DOHH2 (cell line): ENCODE measurements at regions not wholly inside any gene's neighbourhood (a gene's known extent, or its start where the extent isn't known, plus 50 kb on each side); places are given as distances from the start of the nearest gene placed in this dataset.

Experiments used
- H3F3A ChIP-seq: fragments of 200-600 bp; sonication (generic), shearing (Covaris generic); 2 replicates; pipeline ENCODE4 v1.6.0; 2016; ENCODE audit warnings: antibody characterized with exemption, mild to moderate bottlenecking; ENCODE audit not compliant: control insufficient read depth, insufficient read depth
- H3K27ac ChIP-seq: fragments of 200-600 bp; sonication (generic); 2 replicates; pipeline ENCODE4 v1.5.1; 2014; ENCODE audit warnings: low read depth, mild to moderate bottlenecking, low read length, moderate library complexity
- H3K27me3 ChIP-seq: fragments of 200-600 bp; sonication (generic); 2 replicates; pipeline ENCODE4 v1.6.1; 2014; ENCODE audit warnings: mild to moderate bottlenecking, low read length, mixed read lengths; ENCODE audit not compliant: control insufficient read depth
- H3K36me3 ChIP-seq: fragments of 200-600 bp; sonication (generic); 2 replicates; pipeline ENCODE4 v1.6.1; 2014; ENCODE audit warnings: mild to moderate bottlenecking, low read length, moderate library complexity, mixed read lengths; ENCODE audit not compliant: control insufficient read depth
- H3K4me1 ChIP-seq: fragments of 200-600 bp; sonication (generic); 2 replicates; pipeline ENCODE4 v1.6.1; 2014; ENCODE audit warnings: mild to moderate bottlenecking, low read length, mixed read lengths; ENCODE audit not compliant: control insufficient read depth
- H3K4me2 ChIP-seq: fragments of 200-600 bp; sonication (generic); 2 replicates; pipeline ENCODE4 v1.6.0; 2014; ENCODE audit warnings: mild to moderate bottlenecking, low read length, moderate library complexity
- H3K4me3 ChIP-seq: fragments of 200-600 bp; sonication (generic); 2 replicates; pipeline ENCODE4 v1.5.1; 2014; ENCODE audit warnings: mild to moderate bottlenecking, low read length, mixed read lengths
- H3K79me2 ChIP-seq: fragments of 200-600 bp; sonication (generic); 2 replicates; pipeline ENCODE4 v1.6.1; 2014; ENCODE audit warnings: mild to moderate bottlenecking, low read length, mixed read lengths; ENCODE audit not compliant: control insufficient read depth
- H3K9me2 ChIP-seq: fragments of 200-600 bp; sonication (generic); replicated peaks from 2 replicates; pipeline ENCODE4 v1.6.1; 2014; ENCODE audit warnings: mild to moderate bottlenecking, low read length, mixed read lengths; ENCODE audit not compliant: control insufficient read depth
- H3K9me3 ChIP-seq: fragments of 200-600 bp; sonication (generic); 2 replicates; pipeline ENCODE4 v1.6.1; 2014; ENCODE audit warnings: antibody characterized with exemption, low read length, mixed read lengths; ENCODE audit not compliant: control insufficient read depth, insufficient read depth
- H4K20me1 ChIP-seq: fragments of 200-600 bp; sonication (generic); 2 replicates; pipeline ENCODE4 v1.6.0; 2014; ENCODE audit warnings: low read depth, mild to moderate bottlenecking, antibody characterized with exemption, low read length, moderate library complexity; ENCODE audit not compliant: control insufficient read depth, insufficient read depth
- EZH2phosphoT487 ChIP-seq: fragments of 200-600 bp; sonication (generic); IDR thresholded peaks from 2 replicates; pipeline ENCODE4 v1.6.1; 2017; ENCODE audit warnings: borderline replicate concordance, mild to moderate bottlenecking, antibody characterized with exemption, low read length, moderate library complexity, mixed read lengths
- TF ChIP-seq, protein P1 (sequence below): fragments of 200-600 bp; sonication (generic); IDR thresholded peaks from one replicate; pipeline ENCODE4 v1.5.1; 2014; ENCODE audit warnings: antibody characterized with exemption, mild to moderate bottlenecking, low read depth, low read length; ENCODE audit not compliant: poor library complexity, severe bottlenecking

DNA sequence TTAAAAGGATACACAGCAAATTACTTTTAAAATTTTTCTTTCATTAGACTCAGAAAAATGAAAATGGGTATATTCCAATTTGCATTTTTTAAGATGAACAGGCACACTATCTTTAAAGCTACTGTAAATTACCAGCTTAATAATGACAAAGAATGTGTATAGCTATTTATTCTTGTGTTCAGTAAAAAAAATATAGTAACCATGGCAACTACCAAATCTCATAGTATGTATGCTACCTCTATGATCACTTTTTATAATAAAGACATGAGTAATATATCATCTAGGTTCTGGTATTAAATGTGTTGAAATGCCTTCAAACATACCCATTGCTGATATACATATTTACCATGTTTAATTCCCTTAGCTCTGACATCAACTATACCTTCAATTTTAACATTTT lies 383.2 kb downstream of the FOXG1 start:
- Histone ChIP-seq H3F3A (no peaks in the 10 kb centered on the region), H3K4me1 (no peaks in the 10 kb centered on the region), H3K4me2 (no peak overlapping the region), H3K27me3 (no peaks in the 10 kb centered on the region), H3K9me3 (peaks cover 4% of the 10 kb centered on the region; the same call in 1 of the 2 replicates), H3K79me2 (no peaks in the 10 kb centered on the region), H4K20me1 (no peaks in the 10 kb centered on the region), H3K36me3 (no peaks in the 10 kb centered on the region), H3K4me3 (no peak overlapping the region), H3K27ac (no peak overlapping the region), H3K9me2 (no peaks in the 10 kb centered on the region)
- TF ChIP-seq, protein P1, sequence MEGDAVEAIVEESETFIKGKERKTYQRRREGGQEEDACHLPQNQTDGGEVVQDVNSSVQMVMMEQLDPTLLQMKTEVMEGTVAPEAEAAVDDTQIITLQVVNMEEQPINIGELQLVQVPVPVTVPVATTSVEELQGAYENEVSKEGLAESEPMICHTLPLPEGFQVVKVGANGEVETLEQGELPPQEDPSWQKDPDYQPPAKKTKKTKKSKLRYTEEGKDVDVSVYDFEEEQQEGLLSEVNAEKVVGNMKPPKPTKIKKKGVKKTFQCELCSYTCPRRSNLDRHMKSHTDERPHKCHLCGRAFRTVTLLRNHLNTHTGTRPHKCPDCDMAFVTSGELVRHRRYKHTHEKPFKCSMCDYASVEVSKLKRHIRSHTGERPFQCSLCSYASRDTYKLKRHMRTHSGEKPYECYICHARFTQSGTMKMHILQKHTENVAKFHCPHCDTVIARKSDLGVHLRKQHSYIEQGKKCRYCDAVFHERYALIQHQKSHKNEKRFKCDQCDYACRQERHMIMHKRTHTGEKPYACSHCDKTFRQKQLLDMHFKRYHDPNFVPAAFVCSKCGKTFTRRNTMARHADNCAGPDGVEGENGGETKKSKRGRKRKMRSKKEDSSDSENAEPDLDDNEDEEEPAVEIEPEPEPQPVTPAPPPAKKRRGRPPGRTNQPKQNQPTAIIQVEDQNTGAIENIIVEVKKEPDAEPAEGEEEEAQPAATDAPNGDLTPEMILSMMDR: no peak
- no peak for TF ChIP-seq EZH2phosphoT487

DNA sequence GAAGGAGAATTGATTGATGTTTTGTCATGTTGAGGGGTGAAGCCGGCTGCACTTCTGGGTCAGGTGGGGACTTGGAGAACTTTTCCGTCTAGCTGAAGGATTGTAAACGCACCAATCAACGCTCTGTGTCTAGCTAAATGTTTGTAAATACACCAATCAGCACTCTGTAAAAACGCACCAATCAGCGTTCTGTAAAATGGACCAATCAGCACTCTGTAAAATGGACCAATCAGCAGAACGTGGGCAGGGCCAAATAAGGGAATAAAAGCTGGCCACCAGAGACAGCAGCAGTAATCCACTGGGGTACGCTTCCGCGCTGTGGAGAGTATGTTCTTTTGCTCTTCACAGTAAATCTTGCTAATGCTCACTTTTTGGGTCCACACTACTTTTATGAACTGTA lies 384.1 kb downstream of the FOXG1 start:
- Histone ChIP-seq H3K27me3 (no peaks in the 10 kb centered on the region), H3K27ac (no peak overlapping the region), H3K36me3 (no peaks in the 10 kb centered on the region), H3K9me3 (peaks cover 4% of the 10 kb centered on the region; the same call in 1 of the 2 replicates), H3K4me2 (no peak overlapping the region), H3K79me2 (no peaks in the 10 kb centered on the region), H3K4me1 (no peaks in the 10 kb centered on the region), H4K20me1 (no peaks in the 10 kb centered on the region), H3F3A (no peaks in the 10 kb centered on the region), H3K4me3 (no peak overlapping the region), H3K9me2 (no peaks in the 10 kb centered on the region)
- TF ChIP-seq, protein P1: no peak
- TF ChIP-seq EZH2phosphoT487: no peak

DNA sequence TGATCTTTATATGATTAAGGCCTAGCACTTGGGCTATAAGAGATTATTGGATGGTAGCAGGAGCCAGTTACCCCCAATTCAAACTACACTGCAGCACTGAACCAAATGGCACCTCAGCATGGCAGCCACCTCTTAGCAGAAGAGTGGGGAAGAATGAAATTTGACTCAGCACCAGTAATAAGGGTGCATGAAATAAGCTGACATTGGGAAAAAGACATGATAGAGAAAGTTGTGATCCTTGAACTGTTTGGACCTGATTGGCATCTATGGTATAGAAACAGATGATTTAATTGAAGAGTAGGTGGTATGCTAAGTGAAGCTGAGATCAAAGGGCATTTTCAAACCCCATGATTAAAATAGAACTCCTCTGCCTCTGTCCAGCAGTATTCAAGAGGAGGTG lies 389.5 kb downstream of the FOXG1 start:
- TF ChIP-seq, protein P1: no peak
- TF ChIP-seq EZH2phosphoT487: no peak
- Histone ChIP-seq H3F3A (no peaks in the 10 kb centered on the region), H3K27ac (no peak overlapping the region), H3K4me2 (no peak overlapping the region), H3K79me2 (no peaks in the 10 kb centered on the region), H3K4me3 (no peak overlapping the region), H3K27me3 (no peaks in the 10 kb centered on the region), H4K20me1 (no peaks in the 10 kb centered on the region), H3K9me2 (no peaks in the 10 kb centered on the region), H3K4me1 (no peaks in the 10 kb centered on the region), H3K36me3 (no peaks in the 10 kb centered on the region), H3K9me3 (no peaks in the 10 kb centered on the region; the same call in 1 of the 2 replicates)
